ENCODE measurements at regions not wholly inside any gene's neighbourhood (a gene's known extent, or its start where the extent isn't known, plus 50 kb on each side); places are given as distances from the start of the nearest gene placed in this dataset.

GRCh38 chr7:429828-430180 lies 89.8 kb downstream of the PDGFA start:
- Histone ChIP-seq H3K4me1 (ENCODE audit: insufficient read depth, low read length) (peaks cover 2% of the 10 kb centered on the region), H4K20me1 (ENCODE audit: low read length) (no peaks in the 10 kb centered on the region), H3K27ac (ENCODE audit: low read length) (no peak overlapping the region), H3K9me3 (ENCODE audit: low read length) (no peaks in the 10 kb centered on the region), H3K9ac (ENCODE audit: low read length) (no peak overlapping the region), H3K9me2 (replicated peaks; ENCODE audit: low read length) (no peaks in the 10 kb centered on the region), H3K27me3 (ENCODE audit: low read length) (no peaks in the 10 kb centered on the region), H3K79me2 (ENCODE audit: low read length) (no peaks in the 10 kb centered on the region), H3K4me3 (ENCODE audit: low read length) (no peak overlapping the region), H3F3A (ENCODE audit: low read length, unreplicated experiment) (no peaks in the 10 kb centered on the region), H3K36me3 (ENCODE audit: low read depth, low read length) (no peaks in the 10 kb centered on the region), H3K4me2 (ENCODE audit: low read length) (no peak overlapping the region), H2AFZ (ENCODE audit: low read length) (no peak overlapping the region)
- POLR2A ChIA-PET (ENCODE audit: unreplicated experiment) = no interaction called here
- TF ChIP-seq CTCF (conservative IDR thresholded peaks at IDR 0.05; ENCODE audit: low read depth, low read length) (no peak), EZH2 (IDR thresholded peaks at IDR 0.05; ENCODE audit: low read length, unreplicated experiment) (no peak), EZH2phosphoT487 (IDR thresholded peaks at IDR 0.05; ENCODE audit: borderline replicate concordance, low read length) (no peak)
- BruUV-seq (replicated peaks) = no TSS peak
- intact Hi-C loops (cut with micrococcal nuclease) = no loop called here
- no peak for DNase-seq
- CTCF ChIA-PET = no interaction called here
- ATAC-seq = no peak

- no peaks in the 10 kb centered on the region for H3K79me2 ChIP-seq (ENCODE audit: low read length)
- no peak overlapping the region for H3K4me3 ChIP-seq (ENCODE audit: low read length)
- no peaks in the 10 kb centered on the region for H3K9me2 ChIP-seq (replicated peaks; ENCODE audit: low read length)
- TF ChIP-seq EZH2phosphoT487 (IDR thresholded peaks at IDR 0.05; ENCODE audit: borderline replicate concordance, low read length) = no peak
- no peak for TF ChIP-seq CTCF (conservative IDR thresholded peaks at IDR 0.05; ENCODE audit: low read depth, low read length)
- TF ChIP-seq EZH2 (IDR thresholded peaks at IDR 0.05; ENCODE audit: low read length, unreplicated experiment) = no peak
- no peak overlapping the region for H3K4me2 ChIP-seq (ENCODE audit: low read length)
- no peak overlapping the region for H3K27ac ChIP-seq (ENCODE audit: low read length)
- no peaks in the 10 kb centered on the region for H3K36me3 ChIP-seq (ENCODE audit: low read depth, low read length)
- no TSS peak for BruUV-seq (replicated peaks)
- DNase-seq = no peak
- no peak overlapping the region for H3K9ac ChIP-seq (ENCODE audit: low read length)
- ChIA-PET CTCF (no interaction called here), POLR2A (ENCODE audit: unreplicated experiment) (no interaction called here)
- H4K20me1 ChIP-seq (ENCODE audit: low read length) = no peaks in the 10 kb centered on the region
- no peaks in the 10 kb centered on the region for H3K9me3 ChIP-seq (ENCODE audit: low read length)
- H2AFZ ChIP-seq (ENCODE audit: low read length) = no peak overlapping the region
- H3K27me3 ChIP-seq (ENCODE audit: low read length) = no peaks in the 10 kb centered on the region
- intact Hi-C loops (cut with micrococcal nuclease) = no loop called here
- no peak for ATAC-seq
- no peaks in the 10 kb centered on the region for H3F3A ChIP-seq (ENCODE audit: low read length, unreplicated experiment)
- peaks cover 15% of the 10 kb centered on the region for H3K4me1 ChIP-seq (ENCODE audit: insufficient read depth, low read length)
Observed at GRCh38 chr7:431041-431440, 88.6 kb downstream of the PDGFA start.

- Histone ChIP-seq H3F3A (ENCODE audit: low read length, unreplicated experiment) (no peaks in the 10 kb centered on the region), H3K36me3 (ENCODE audit: low read depth, low read length) (no peaks in the 10 kb centered on the region), H2AFZ (ENCODE audit: low read length) (no peak overlapping the region), H3K4me3 (ENCODE audit: low read length) (no peak overlapping the region), H3K9me2 (replicated peaks; ENCODE audit: low read length) (no peaks in the 10 kb centered on the region), H3K4me1 (ENCODE audit: insufficient read depth, low read length) (peaks cover 19% of the 10 kb centered on the region), H4K20me1 (ENCODE audit: low read length) (no peaks in the 10 kb centered on the region), H3K9me3 (ENCODE audit: low read length) (no peaks in the 10 kb centered on the region), H3K9ac (ENCODE audit: low read length) (no peak overlapping the region), H3K4me2 (ENCODE audit: low read length) (no peak overlapping the region), H3K27ac (ENCODE audit: low read length) (no peak overlapping the region), H3K79me2 (ENCODE audit: low read length) (no peaks in the 10 kb centered on the region), H3K27me3 (ENCODE audit: low read length) (no peaks in the 10 kb centered on the region)
- ATAC-seq = no peak
- BruUV-seq (replicated peaks) = no TSS peak
- intact Hi-C loops (cut with micrococcal nuclease) = no loop called here
- no peak for DNase-seq
- TF ChIP-seq EZH2 (IDR thresholded peaks at IDR 0.05; ENCODE audit: low read length, unreplicated experiment) (no peak), EZH2phosphoT487 (IDR thresholded peaks at IDR 0.05; ENCODE audit: borderline replicate concordance, low read length) (no peak), CTCF (conservative IDR thresholded peaks at IDR 0.05; ENCODE audit: low read depth, low read length) (no peak)
- POLR2A ChIA-PET (ENCODE audit: unreplicated experiment) = no interaction called here
- CTCF ChIA-PET = no interaction called here
Observed at GRCh38 chr7:431658-432111, 88.0 kb downstream of the PDGFA start.
